WTC11 (cell line): ENCODE measurements at regions not wholly inside any gene's neighbourhood (a gene's known extent, or its start where the extent isn't known, plus 50 kb on each side); places are given as distances from the start of the nearest gene placed in this dataset.

Experiments used
- ATF1 ChIP-seq: sonication (generic); formaldehyde crosslinking; IDR thresholded peaks from 2 replicates; pipeline ENCODE4 v1.8.1; 2023; ENCODE audit warnings: mild to moderate bottlenecking, moderate library complexity, missing genetic modification reagents
- ATF2 ChIP-seq: sonication (generic); formaldehyde crosslinking; IDR thresholded peaks from 2 replicates; pipeline ENCODE4 v1.8.1; 2022; ENCODE audit warnings: low read depth, missing genetic modification reagents, borderline replicate concordance
- ATF3 ChIP-seq: sonication (generic); formaldehyde crosslinking; conservative IDR thresholded peaks from 2 replicates; pipeline ENCODE4 v1.8.1; 2022; ENCODE audit warnings: mild to moderate bottlenecking, missing genetic modification reagents
- CTCF ChIP-seq: fragments of 200-600 bp; IDR thresholded peaks from 2 replicates; pipeline ENCODE4 v1.8.0; 2022; ENCODE audit warnings: antibody characterized with exemption
- ELF4 ChIP-seq: sonication (generic); formaldehyde crosslinking; IDR thresholded peaks from 2 replicates; pipeline ENCODE4 v1.8.1; 2022; ENCODE audit warnings: low read depth, mild to moderate bottlenecking, moderate library complexity, missing genetic modification reagents
- GTF2I ChIP-seq: fragments of 250-450 bp; sonication (Bioruptor Pico); conservative IDR thresholded peaks from 2 replicates; pipeline ENCODE4 v1.4.0; 2021; ENCODE audit warnings: mild to moderate bottlenecking
- KAT7 ChIP-seq: sonication (generic); formaldehyde crosslinking; IDR thresholded peaks from 2 replicates; pipeline ENCODE4 v1.8.1; 2023; ENCODE audit warnings: missing genetic modification reagents, mild to moderate bottlenecking, borderline replicate concordance
- SMAD4 ChIP-seq: sonication (generic); formaldehyde crosslinking; IDR thresholded peaks from 2 replicates; pipeline ENCODE4 v1.8.0; 2022; ENCODE audit warnings: mild to moderate bottlenecking, missing genetic modification reagents
- SP1 ChIP-seq: sonication (generic); formaldehyde crosslinking; conservative IDR thresholded peaks from 2 replicates; pipeline ENCODE4 v1.8.1; 2022; ENCODE audit warnings: missing genetic modification reagents
- USF1 ChIP-seq: sonication (generic); formaldehyde crosslinking; IDR thresholded peaks from 2 replicates; pipeline ENCODE4 v1.8.0; 2022; ENCODE audit warnings: mild to moderate bottlenecking, missing genetic modification reagents
- ZBTB21 ChIP-seq: sonication (generic); formaldehyde crosslinking; IDR thresholded peaks from 2 replicates; pipeline ENCODE4 v1.8.1; 2023; ENCODE audit warnings: mild to moderate bottlenecking, missing genetic modification reagents, borderline replicate concordance
- ZNF263 ChIP-seq: sonication (generic); formaldehyde crosslinking; IDR thresholded peaks from 2 replicates; pipeline ENCODE4 v1.8.1; 2022; ENCODE audit warnings: low read depth, mild to moderate bottlenecking, moderate library complexity, missing genetic modification reagents
- ZNF532 ChIP-seq: fragments of 250-450 bp; sonication (Bioruptor Pico); IDR thresholded peaks from 2 replicates; pipeline ENCODE4 v1.9.0; 2021; ENCODE audit warnings: mild to moderate bottlenecking, borderline replicate concordance

GRCh38 chr1:36711480-36711879 lies 228.8 kb upstream of the CSF3R start:
- TF ChIP-seq CTCF (no peak), ATF2 (CRISPR knock-in tag) (no peak), USF1 (CRISPR knock-in tag) (no peak), ATF1 (CRISPR knock-in tag) (no peak), ELF4 (CRISPR knock-in tag) (no peak), ZNF532 (CRISPR knock-in tag) (no peak), SMAD4 (no peak), ATF3 (CRISPR knock-in tag) (no peak), ZNF263 (CRISPR knock-in tag) (no peak), GTF2I (CRISPR knock-in tag) (no peak), ZBTB21 (CRISPR knock-in tag) (no peak), KAT7 (no peak), SP1 (no peak)
